GM23248 (cell line): ENCODE measurements at regions not wholly inside any gene's neighbourhood (a gene's known extent, or its start where the extent isn't known, plus 50 kb on each side); places are given as distances from the start of the nearest gene placed in this dataset.

Experiments used
- DNase-seq: peaks from one replicate; pipeline ENCODE4 v3.0.0-alpha.2; 2015
- H2AFZ ChIP-seq: fragments of 200-600 bp; sonication (generic); 2 replicates; pipeline ENCODE4 v1.6.1; 2016; ENCODE audit warnings: antibody characterized with exemption
- H3F3A ChIP-seq: fragments of 200-600 bp; sonication (generic); 2 replicates; pipeline ENCODE4 v1.6.1; 2016; ENCODE audit warnings: mild to moderate bottlenecking, antibody characterized with exemption, mixed run types; ENCODE audit not compliant: insufficient read depth
- H3K27ac ChIP-seq: fragments of 200-600 bp; sonication (generic); 2 replicates; pipeline ENCODE4 v1.5.1; 2016; ENCODE audit warnings: mild to moderate bottlenecking
- H3K27me3 ChIP-seq: fragments of 200-600 bp; sonication (generic); replicated peaks from 2 replicates; pipeline ENCODE4 v1.6.1; 2016; ENCODE audit warnings: mild to moderate bottlenecking; ENCODE audit not compliant: insufficient read depth
- H3K36me3 ChIP-seq: fragments of 200-600 bp; sonication (generic); 2 replicates; pipeline ENCODE4 v1.6.1; 2016; ENCODE audit warnings: low read depth, mild to moderate bottlenecking
- H3K4me1 ChIP-seq: fragments of 200-600 bp; sonication (generic); 2 replicates; pipeline ENCODE4 v1.6.1; 2016; ENCODE audit warnings: mild to moderate bottlenecking; ENCODE audit not compliant: insufficient read depth
- H3K4me2 ChIP-seq: fragments of 200-600 bp; sonication (generic); one replicate; pipeline ENCODE4 v1.6.1; 2016; ENCODE audit warnings: mild to moderate bottlenecking; ENCODE audit not compliant: unreplicated experiment
- H3K4me3 ChIP-seq: fragments of 200-600 bp; sonication (generic); 2 replicates; pipeline ENCODE4 v1.5.1; 2016; ENCODE audit warnings: mild to moderate bottlenecking
- H3K79me2 ChIP-seq: fragments of 200-600 bp; sonication (generic); 2 replicates; pipeline ENCODE4 v1.6.1; 2016; ENCODE audit warnings: mild to moderate bottlenecking; ENCODE audit not compliant: insufficient read depth
- H3K9ac ChIP-seq: fragments of 200-600 bp; sonication (generic); 2 replicates; pipeline ENCODE4 v1.6.1; 2016; ENCODE audit warnings: mild to moderate bottlenecking
- H3K9me2 ChIP-seq: fragments of 200-600 bp; sonication (generic); 2 replicates; pipeline ENCODE4 v1.6.1; 2016; ENCODE audit warnings: mixed run types, mild to moderate bottlenecking, moderate library complexity; ENCODE audit not compliant: insufficient read depth
- H3K9me3 ChIP-seq: fragments of 200-600 bp; sonication (generic); one replicate; pipeline ENCODE4 v1.6.1; 2017; ENCODE audit warnings: low read depth
- H4K20me1 ChIP-seq: fragments of 200-600 bp; sonication (generic); 2 replicates; pipeline ENCODE4 v1.6.0; 2016; ENCODE audit not compliant: insufficient read depth
- EZH2 ChIP-seq: fragments of 200-600 bp; sonication (generic); IDR thresholded peaks from 2 replicates; pipeline ENCODE4 v1.6.1; 2018; ENCODE audit warnings: antibody characterized with exemption, mild to moderate bottlenecking; ENCODE audit not compliant: insufficient read depth, poor library complexity, severe bottlenecking
- EZH2phosphoT487 ChIP-seq: fragments of 200-600 bp; sonication (generic); IDR thresholded peaks from 2 replicates; pipeline ENCODE4 v1.6.1; 2018; ENCODE audit warnings: antibody characterized with exemption, moderate library complexity, mild to moderate bottlenecking, low read depth; ENCODE audit not compliant: insufficient read depth
- WGBS, 2 experiments: methylation state at CpG; one replicate each; pipeline ENCODE4 v1.1.6; 2015 to 2017; ENCODE audit warnings: low lambda C conversion rate in 2 of 2, low coverage in 1 of 2; ENCODE audit errors: missing lambda C conversion rate in 2 of 2; 5-methylcytosine and 5-hydroxymethylcytosine counted together
- in situ Hi-C: fragments of 300-500 bp; cut with MboI; formaldehyde crosslinking; loops from 2 replicates; pipeline ENCODE4 v1.15.0; 2020

DNA sequence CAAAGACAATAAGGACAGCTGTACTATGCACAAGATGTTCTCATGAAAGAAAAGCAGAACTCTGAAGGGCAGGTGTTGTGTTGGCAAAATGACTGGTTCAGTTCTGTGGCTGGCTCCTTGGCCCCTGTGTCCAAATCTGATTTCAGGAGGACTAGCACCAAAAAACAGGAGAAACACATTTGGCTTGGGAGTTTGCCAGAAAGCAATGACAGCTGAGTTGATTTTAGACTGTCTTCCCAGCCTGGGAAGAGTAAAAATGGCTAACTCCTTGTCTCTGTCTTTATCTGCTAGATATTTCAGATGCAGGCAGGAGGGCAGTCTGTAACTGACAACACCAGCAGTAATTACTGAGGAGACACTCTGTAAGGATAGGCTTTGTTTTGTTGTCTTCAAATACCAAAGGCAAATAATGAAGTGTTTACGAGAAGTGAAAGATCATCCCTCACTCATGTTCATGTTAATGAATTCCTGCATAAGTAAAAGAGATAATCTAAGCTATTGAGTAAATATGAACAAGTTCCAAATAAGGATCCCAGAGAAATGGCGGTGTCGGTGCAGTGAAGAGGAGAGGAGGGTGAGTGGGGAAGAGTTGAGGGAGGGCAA is 989.0 kb downstream of the CDH11 start:
- H3K79me2 ChIP-seq, result no peaks in the 10 kb centered on the region
- no peak overlapping the region for H3K9ac ChIP-seq
- H3F3A ChIP-seq, result no peaks in the 10 kb centered on the region
- DNase-seq, result no peak
- H3K27me3 ChIP-seq, result no peaks in the 10 kb centered on the region
- no peaks in the 10 kb centered on the region for H3K4me1 ChIP-seq
- TF ChIP-seq EZH2 (no peak), EZH2phosphoT487 (no peak)
- H3K4me3 ChIP-seq, result no peak overlapping the region
- H3K9me2 ChIP-seq, result no peaks in the 10 kb centered on the region
- H2AFZ ChIP-seq, result peak overlapping the region; percentile 8; the same call in 1 of the 2 replicates
- 25 to 39% methylated on average over 3 of the region's 3 CpGs for WGBS, 2 experiments
- no peaks in the 10 kb centered on the region for H4K20me1 ChIP-seq
- in situ Hi-C loops, result no loop called here
- H3K4me2 ChIP-seq, result no peak overlapping the region
- no peaks in the 10 kb centered on the region for H3K36me3 ChIP-seq
- no peaks in the 10 kb centered on the region for H3K9me3 ChIP-seq
- H3K27ac ChIP-seq, result no peak overlapping the region

DNA sequence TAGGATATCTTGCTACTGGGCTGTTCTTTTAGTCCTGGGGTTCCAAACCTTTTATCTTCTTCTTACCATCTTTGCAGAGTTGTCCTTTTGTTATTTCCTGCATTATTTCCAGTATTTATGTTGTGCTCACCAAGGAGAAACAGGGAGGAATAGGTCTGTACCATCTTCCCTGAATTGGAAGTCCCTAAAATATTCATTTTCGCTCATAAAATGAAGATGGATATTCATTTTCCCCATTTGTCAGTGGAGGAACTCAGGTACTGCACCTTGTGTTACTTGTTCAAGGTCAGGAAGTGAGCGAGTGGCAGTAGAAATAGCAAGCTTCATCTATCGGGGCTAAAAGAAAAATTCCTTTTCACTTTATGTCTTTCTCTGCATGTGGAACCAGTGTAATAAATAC is 989.7 kb downstream of the CDH11 start:
- Histone ChIP-seq H3K9me2 (no peaks in the 10 kb centered on the region), H3K9me3 (no peaks in the 10 kb centered on the region), H3K4me3 (no peak overlapping the region), H4K20me1 (no peaks in the 10 kb centered on the region), H2AFZ (no peak overlapping the region), H3K27ac (no peak overlapping the region), H3K4me1 (no peaks in the 10 kb centered on the region), H3K36me3 (no peaks in the 10 kb centered on the region), H3K27me3 (no peaks in the 10 kb centered on the region), H3K9ac (no peak overlapping the region), H3K79me2 (no peaks in the 10 kb centered on the region), H3K4me2 (no peak overlapping the region), H3F3A (no peaks in the 10 kb centered on the region)
- TF ChIP-seq EZH2phosphoT487 (no peak), EZH2 (no peak)
- in situ Hi-C loops, result no loop called here
- no peak for DNase-seq
- WGBS, 2 experiments, result 82 to 87% methylated on average over 3 of the region's 3 CpGs

DNA sequence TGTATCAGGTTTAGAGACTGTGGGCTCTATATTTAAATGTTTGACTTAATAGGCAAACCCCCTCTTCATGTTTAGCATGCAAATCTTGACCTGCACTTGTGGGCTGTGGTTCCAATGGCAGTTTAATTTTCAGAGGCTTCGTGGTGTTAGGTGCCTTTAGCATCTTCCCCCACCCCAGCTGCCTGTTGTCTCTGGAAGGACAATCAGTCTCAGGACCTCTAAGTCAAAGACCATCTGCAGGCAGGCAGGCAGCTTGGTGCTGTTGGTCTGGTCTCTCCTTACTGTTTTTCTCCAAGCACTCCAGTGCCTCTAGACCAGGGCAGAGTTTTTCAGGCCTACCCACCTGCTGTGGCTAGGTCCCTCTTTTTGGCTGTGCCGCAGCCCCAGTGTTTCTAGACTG is 990.4 kb downstream of the CDH11 start:
- no peak overlapping the region for H3K27ac ChIP-seq
- no peak overlapping the region for H3K4me2 ChIP-seq
- H3F3A ChIP-seq, result no peaks in the 10 kb centered on the region
- in situ Hi-C loops, result no loop called here
- 77 to 82% methylated on average over 2 of the region's 2 CpGs for WGBS, 2 experiments
- no peaks in the 10 kb centered on the region for H3K36me3 ChIP-seq
- no peaks in the 10 kb centered on the region for H3K9me3 ChIP-seq
- no peaks in the 10 kb centered on the region for H3K79me2 ChIP-seq
- no peaks in the 10 kb centered on the region for H3K4me1 ChIP-seq
- no peaks in the 10 kb centered on the region for H4K20me1 ChIP-seq
- no peak for DNase-seq
- H3K9ac ChIP-seq, result no peak overlapping the region
- H3K4me3 ChIP-seq, result no peak overlapping the region
- H3K27me3 ChIP-seq, result no peaks in the 10 kb centered on the region
- no peaks in the 10 kb centered on the region for H3K9me2 ChIP-seq
- no peak overlapping the region for H2AFZ ChIP-seq
- TF ChIP-seq EZH2, result no peak

DNA sequence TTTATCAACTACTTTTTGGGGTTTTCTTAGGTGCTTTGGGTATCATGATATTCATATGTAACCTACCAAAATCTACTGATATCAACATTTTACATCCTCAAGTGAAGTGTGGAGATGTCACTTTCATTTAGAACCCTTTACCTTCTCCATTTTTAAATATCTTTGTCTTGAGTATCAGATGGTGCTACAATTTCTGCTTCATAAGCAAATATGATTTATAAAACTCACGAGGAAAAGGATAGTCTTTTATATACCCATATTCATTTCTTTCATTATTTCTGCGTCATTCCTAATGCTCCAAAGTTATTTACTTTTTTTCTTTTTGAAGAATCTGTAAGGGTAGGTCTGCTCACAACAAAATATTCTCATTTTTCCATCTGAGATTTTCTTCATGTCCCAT is 991.7 kb downstream of the CDH11 start:
- WGBS, 2 experiments, result 84 to 87% methylated on average over 2 of the region's 2 CpGs

DNA sequence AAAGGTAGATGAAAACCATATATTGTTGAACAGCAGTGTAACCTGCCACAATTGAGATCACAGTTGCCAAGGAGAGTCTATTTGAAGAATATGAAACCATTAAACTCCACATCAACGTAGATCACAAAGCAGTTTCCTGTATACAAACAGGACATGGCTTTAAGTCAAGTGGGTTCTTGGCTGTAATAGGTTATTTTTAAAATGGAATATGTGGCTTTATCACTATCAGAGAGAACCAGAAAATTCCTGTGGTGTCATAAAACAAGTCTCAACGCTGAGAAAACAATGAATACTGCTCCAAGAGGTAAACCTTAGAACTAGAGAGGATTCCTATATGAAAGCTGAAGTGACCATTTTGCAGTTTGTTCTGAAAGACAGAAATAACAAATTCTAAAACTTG is 999.7 kb downstream of the CDH11 start:
- no peaks in the 10 kb centered on the region for H3K9me3 ChIP-seq
- no peaks in the 10 kb centered on the region for H3K4me1 ChIP-seq
- H3K27me3 ChIP-seq, result no peaks in the 10 kb centered on the region
- DNase-seq, result no peak
- no peaks in the 10 kb centered on the region for H4K20me1 ChIP-seq
- 48 to 53% methylated on average over 2 of the region's 2 CpGs for whole genome bisulfite sequencing, 2 experiments
- H3K4me2 ChIP-seq, result no peak overlapping the region
- H3K36me3 ChIP-seq, result no peaks in the 10 kb centered on the region
- H3K79me2 ChIP-seq, result no peaks in the 10 kb centered on the region
- no peak overlapping the region for H3K4me3 ChIP-seq
- TF ChIP-seq EZH2phosphoT487 (no peak), EZH2 (no peak)
- H3K9ac ChIP-seq, result no peak overlapping the region
- no peaks in the 10 kb centered on the region for H3K9me2 ChIP-seq
- H3F3A ChIP-seq, result no peaks in the 10 kb centered on the region
- in situ Hi-C loops, result no loop called here
- H2AFZ ChIP-seq, result no peak overlapping the region
- no peak overlapping the region for H3K27ac ChIP-seq

More for the DNA sequence above, 991.7 kb downstream of the CDH11 start:
- Histone ChIP-seq H2AFZ (no peak overlapping the region), H3K27ac (no peak overlapping the region), H4K20me1 (no peaks in the 10 kb centered on the region), H3K4me1 (no peaks in the 10 kb centered on the region), H3K4me3 (no peak overlapping the region), H3K36me3 (no peaks in the 10 kb centered on the region), H3K4me2 (no peak overlapping the region), H3K79me2 (no peaks in the 10 kb centered on the region), H3K9me3 (no peaks in the 10 kb centered on the region), H3F3A (no peaks in the 10 kb centered on the region), H3K9me2 (no peaks in the 10 kb centered on the region), H3K9ac (no peak overlapping the region), H3K27me3 (no peaks in the 10 kb centered on the region)
- DNase-seq, result no peak
- no peak for TF ChIP-seq EZH2phosphoT487
- no peak for TF ChIP-seq EZH2
- in situ Hi-C loops, result no loop called here
